SHP77 (cell line): ENCODE measurements at regions not wholly inside any gene's neighbourhood (a gene's known extent, or its start where the extent isn't known, plus 50 kb on each side); places are given as distances from the start of the nearest gene placed in this dataset.
"Not testable (repeated sequence)": the region's sequence is repeated elsewhere in the genome, so short reads cannot be mapped to it uniquely, and the experiment has no call there.

ENCODE experiments used
- DNase-seq, 2 experiments: peaks; one replicate each; lab custom pipeline; 2025; lab: John Stamatoyannopoulos, UW

GRCh38 chr16:32116080-32116479 lies 137.0 kb upstream of the TP53TG3D start:
- DNase-seq, result no peak

GRCh38 chr16:32116533-32116932 lies 136.6 kb upstream of the TP53TG3D start:
- DNase-seq, result not testable (repeated sequence)

GRCh38 chr16:32120372-32120771 lies 132.7 kb upstream of the TP53TG3D start:
- not testable (repeated sequence) for DNase-seq

GRCh38 chr16:32120779-32121178 lies 132.3 kb upstream of the TP53TG3D start:
- not testable (repeated sequence) for DNase-seq

- not testable (repeated sequence) for DNase-seq
Measured at GRCh38 chr16:32121273-32121900, 131.7 kb upstream of the TP53TG3D start.

GRCh38 chr16:32152434-32152833 lies 100.7 kb upstream of the TP53TG3D start:
- not testable (repeated sequence) for DNase-seq

- not testable (repeated sequence) for DNase-seq
Measured at GRCh38 chr16:32187918-32188669, 65.0 kb upstream of the TP53TG3D start.

- not testable (repeated sequence) for DNase-seq
Measured at GRCh38 chr16:32202585-32202984, 50.5 kb upstream of the TP53TG3D start.
